HepG2 (cell line): ENCODE measurements at regions not wholly inside any gene's neighbourhood (a gene's known extent, or its start where the extent isn't known, plus 50 kb on each side); places are given as distances from the start of the nearest gene placed in this dataset.

Experiments
- ATAC-seq: fragments of 200-7000 bp; cut with Tn5 transposase; 3 replicates; pipeline ENCODE4 v1.9.1; 2020; ENCODE audit warnings: mild to moderate bottlenecking, moderate library complexity
- BruUV-seq: library from RNA; stranded (reverse); fragments of 400-500 nt; replicated peaks from 2 replicates; lab custom pipeline; 2021; lab: Mats Ljungman, UMichigan
- CTCF ChIA-PET: fragments of 300-600 bp; formaldehyde crosslinking; extraction: SDS; loops from one replicate; lab custom pipeline; 2021; ENCODE audit warnings: low total read pairs, inconsistent platforms, low intra/inter-chr PET ratio; lab: Yijun Ruan, JAX
- POLR2A ChIA-PET: fragments of 350-600 bp; sonication (Branson Sonifier 250); formaldehyde crosslinking; loops from one replicate; lab custom pipeline; 2020; ENCODE audit warnings: antibody characterized with exemption, inconsistent platforms; lab: Yijun Ruan, JAX
- DNase-seq: peaks from one replicate; pipeline ENCODE4 v3.0.0-alpha.2; 2015; ENCODE audit warnings: low spot score
- FAIRE-seq: peaks from 3 replicates; lab custom pipeline; 2011; peaks lifted over from hg19 to GRCh38; lab: Jason Lieb, UNC
- H2AFZ ChIP-seq: one replicate; pipeline ENCODE4 v1.6.1; 2011; ENCODE audit warnings: low read length, inconsistent platforms
- H3K27ac ChIP-seq: fragments of 300-600 bp; 3 replicates; pipeline ENCODE4 v1.8.0; 2011; ENCODE audit warnings: mixed run types, mild to moderate bottlenecking, mixed read lengths, low read length, inconsistent platforms; ENCODE audit not compliant: insufficient read depth; ENCODE audit errors: extremely low read length
- H3K27me3 ChIP-seq, 2 experiments: fragments of 200-600 bp in 1 of 2; 2 replicates in 1 of 2; 3 replicates in 1 of 2; pipeline versions ENCODE4 v1.6.0 to v1.8.0; 2011; ENCODE audit warnings: low read length in 2 of 2, mild to moderate bottlenecking in 2 of 2, moderate library complexity in 2 of 2, inconsistent platforms in 1 of 2; ENCODE audit not compliant: insufficient read depth in 2 of 2, control insufficient read depth in 1 of 2
- H3K36me3 ChIP-seq, 2 experiments: fragments of 200-600 bp in 1 of 2; replicated peaks in 1 of 2; 2 replicates in 1 of 2; 3 replicates in 1 of 2; pipeline versions ENCODE4 v1.5.1 to v1.8.0; 2011; ENCODE audit warnings: low read length in 2 of 2, inconsistent platforms in 1 of 2; ENCODE audit not compliant: insufficient read depth in 2 of 2, control insufficient read depth in 1 of 2
- H3K4me1 ChIP-seq: 2 replicates; pipeline ENCODE4 v1.5.1; 2012; ENCODE audit warnings: low read length, inconsistent platforms; ENCODE audit not compliant: insufficient read depth
- H3K4me2 ChIP-seq: 2 replicates; pipeline ENCODE4 v1.6.0; 2011; ENCODE audit warnings: low read depth, low read length, inconsistent platforms
- H3K4me3 ChIP-seq, 3 experiments: fragments of 200-600 bp in 1 of 3; sonication (generic), shearing (Covaris generic) in 1 of 3; replicated peaks in 1 of 3; 2 replicates each; pipeline ENCODE4 v1.5.1; 2011 to 2016; ENCODE audit warnings: low read length in 3 of 3, inconsistent platforms in 2 of 3, low read depth in 2 of 3, mild to moderate bottlenecking in 2 of 3, control low read depth in 1 of 3, mixed read lengths in 1 of 3; ENCODE audit not compliant: insufficient read depth in 1 of 3
- H3K79me2 ChIP-seq: one replicate; pipeline ENCODE4 v1.6.1; 2011; ENCODE audit warnings: low read length, inconsistent platforms; ENCODE audit not compliant: insufficient read depth
- H3K9ac ChIP-seq: 2 replicates; pipeline ENCODE4 v1.6.0; 2011; ENCODE audit warnings: mild to moderate bottlenecking, low read depth, low read length, inconsistent platforms; ENCODE audit not compliant: insufficient read depth
- H3K9me3 ChIP-seq: 2 replicates; pipeline ENCODE4 v1.5.1; 2012; ENCODE audit warnings: mild to moderate bottlenecking, low read length
- H4K20me1 ChIP-seq: 2 replicates; pipeline ENCODE4 v1.6.0; 2011; ENCODE audit warnings: inconsistent platforms, mild to moderate bottlenecking, low read length, moderate library complexity; ENCODE audit not compliant: insufficient read depth
- GABPA ChIP-seq, 2 experiments: IDR thresholded peaks; 2 replicates each; pipeline ENCODE4 v1.6.1; 2011 to 2016; ENCODE audit warnings: low read depth in 2 of 2, low read length in 1 of 2, missing biosample characterization in 1 of 2, missing genetic modification characterization in 1 of 2
- HNRNPH1 ChIP-seq: fragments of 200-400 bp; formaldehyde crosslinking; optimal IDR thresholded peaks from 2 replicates; pipeline ENCODE3; 2017; ENCODE audit warnings: mild to moderate bottlenecking, low read depth, low read length
- KDM4B ChIP-seq: sonication (generic); formaldehyde crosslinking; IDR thresholded peaks from 2 replicates; pipeline ENCODE4 v1.4.0; 2020; ENCODE audit warnings: missing genetic modification reagents
- KDM6A ChIP-seq: IDR thresholded peaks from 2 replicates; pipeline ENCODE4 v1.6.1; 2016; ENCODE audit warnings: low read depth
- MATR3 ChIP-seq: sonication (generic); formaldehyde crosslinking; IDR thresholded peaks from 2 replicates; pipeline ENCODE4 v1.4.0; 2020; ENCODE audit warnings: missing genetic modification reagents
- PRPF4 ChIP-seq: fragments of 200-400 bp; formaldehyde crosslinking; IDR thresholded peaks from 2 replicates; pipeline ENCODE4 v1.6.1; 2016; ENCODE audit warnings: low read length, low read depth; ENCODE audit not compliant: poor library complexity, severe bottlenecking
- RORA ChIP-seq: sonication (generic); formaldehyde crosslinking; IDR thresholded peaks from 2 replicates; pipeline ENCODE4 v1.5.0; 2020; ENCODE audit warnings: mild to moderate bottlenecking, missing genetic modification reagents, moderate library complexity
- SALL2 ChIP-seq: sonication (generic); formaldehyde crosslinking; IDR thresholded peaks from 2 replicates; pipeline ENCODE4 v1.8.1; 2023; ENCODE audit warnings: mild to moderate bottlenecking, missing genetic modification reagents, inconsistent platforms
- TOPORS ChIP-seq: sonication (generic); formaldehyde crosslinking; IDR thresholded peaks from 2 replicates; pipeline ENCODE4 v1.8.0; 2023; ENCODE audit warnings: mild to moderate bottlenecking, missing genetic modification reagents
- ZC3H13 ChIP-seq: sonication (generic); formaldehyde crosslinking; IDR thresholded peaks from 2 replicates; pipeline ENCODE4 v1.8.1; 2023; ENCODE audit warnings: mild to moderate bottlenecking, missing genetic modification reagents, moderate library complexity
- ZNF224 ChIP-seq: sonication (generic); formaldehyde crosslinking; IDR thresholded peaks from 2 replicates; pipeline ENCODE4 v1.5.0; 2020; ENCODE audit warnings: mild to moderate bottlenecking, missing genetic modification reagents
- ZNF235 ChIP-seq: sonication (generic); formaldehyde crosslinking; IDR thresholded peaks from 2 replicates; pipeline ENCODE4 v1.8.1; 2023; ENCODE audit warnings: mild to moderate bottlenecking, missing genetic modification reagents, borderline replicate concordance
- ZNF292 ChIP-seq: sonication (generic); formaldehyde crosslinking; IDR thresholded peaks from 2 replicates; pipeline ENCODE4 v1.8.1; 2022; ENCODE audit warnings: mild to moderate bottlenecking, low read depth, missing genetic modification reagents, borderline replicate concordance
- ZNF44 ChIP-seq: sonication (generic); formaldehyde crosslinking; IDR thresholded peaks from 2 replicates; pipeline ENCODE4 v1.5.1; 2020; ENCODE audit warnings: mild to moderate bottlenecking, missing genetic modification reagents
- ZNF501 ChIP-seq: sonication (generic); formaldehyde crosslinking; IDR thresholded peaks from 2 replicates; pipeline ENCODE4 v1.5.1; 2020; ENCODE audit warnings: mild to moderate bottlenecking, moderate library complexity, missing genetic modification reagents
- WGBS: methylation state at CpG from one replicate; pipeline ENCODE4 v1.1.6; 2017; ENCODE audit warnings: low lambda C conversion rate; 5-methylcytosine and 5-hydroxymethylcytosine counted together
- in situ Hi-C: cut with HindIII; loops from 2 replicates; pipeline ENCODE4 v1.10.0; 2017; ENCODE audit warnings: low pct_unique_long_range_greater_than_20kb; ENCODE audit not compliant: extremely low pct_ligation_motif_present
- intact Hi-C: fragments of 100-400 bp; cut with micrococcal nuclease; formaldehyde crosslinking; loops from one replicate; pipeline ENCODE4 v1.10.0; 2022; ENCODE audit not compliant: unreplicated experiment
- TF ChIP-seq, protein P1 (sequence below): sonication (generic); formaldehyde crosslinking; IDR thresholded peaks from 2 replicates; pipeline ENCODE4 v1.4.0; 2020; ENCODE audit warnings: missing genetic modification reagents
- TF ChIP-seq, protein P2 (sequence below): sonication (generic); formaldehyde crosslinking; IDR thresholded peaks from 2 replicates; pipeline ENCODE4 v1.4.0; 2020; ENCODE audit warnings: missing genetic modification reagents
- TF ChIP-seq, protein P3 (sequence below): sonication (generic); formaldehyde crosslinking; conservative IDR thresholded peaks from 2 replicates; pipeline ENCODE4 v1.8.0; 2022; ENCODE audit warnings: low read depth, missing genetic modification reagents

DNA sequence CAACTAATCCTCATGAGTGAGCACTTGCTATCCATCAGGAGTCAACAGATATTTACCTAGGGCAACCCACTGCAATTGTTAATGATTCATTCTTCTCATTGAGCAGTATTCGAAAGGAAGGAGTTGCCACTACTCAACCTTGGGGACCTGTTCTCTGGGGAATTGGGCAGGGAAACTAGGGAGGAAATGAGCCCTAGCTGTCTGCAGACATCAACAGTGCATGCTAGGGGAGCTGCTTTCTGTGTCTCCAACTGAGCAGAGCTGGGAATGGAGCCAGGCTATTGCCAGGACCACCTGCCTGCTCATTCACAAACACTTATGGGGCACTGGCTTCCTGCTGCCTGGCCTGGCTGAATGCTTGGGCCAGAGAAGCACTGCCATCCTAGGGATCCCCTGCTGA, 183.4 kb downstream of the TMEM38B start:
- ChIA-PET CTCF (no interaction called here), POLR2A (no interaction called here)
- no peak for ATAC-seq

More for the DNA sequence above, 183.4 kb downstream of the TMEM38B start:
- Histone ChIP-seq H2AFZ (no peak overlapping the region), H3K27ac (no peak overlapping the region), H3K4me2 (no peak overlapping the region), H3K79me2 (no peaks in the 10 kb centered on the region), H3K9me3 (no peaks in the 10 kb centered on the region), H3K4me1 (no peaks in the 10 kb centered on the region), H3K9ac (no peak overlapping the region), H3K4me3 (no peak overlapping the region), H3K36me3 (no peaks in the 10 kb centered on the region), H4K20me1 (no peaks in the 10 kb centered on the region), H3K27me3 (peaks cover 0 to 1% of the 10 kb centered on the region in 2 experiments; a peak in 2 of 5 replicates)
- in situ Hi-C loops, result no loop called here
- no TSS peak for BruUV-seq
- TF ChIP-seq ZNF235 (no peak), ZNF224 (CRISPR knock-in tag) (no peak), ZNF501 (CRISPR knock-in tag) (no peak), ZC3H13 (CRISPR knock-in tag) (no peak), ZNF292 (CRISPR knock-in tag) (no peak), HNRNPH1 (no peak), TOPORS (CRISPR knock-in tag) (no peak), KDM6A (CRISPR knock-in tag) (no peak), PRPF4 (no peak), GABPA (IDR thresholded peaks at IDR 0.05; ENCODE audit: low read depth, low read length) (no peak), GABPA (CRISPR knock-in tag; IDR thresholded peaks at IDR 0.05; ENCODE audit: low read depth) (no peak), MATR3 (CRISPR knock-in tag) (no peak), KDM4B (CRISPR knock-in tag) (no peak), ZNF44 (no peak), RORA (CRISPR knock-in tag) (no peak), SALL2 (CRISPR knock-in tag) (no peak)
- TF ChIP-seq, protein P1, sequence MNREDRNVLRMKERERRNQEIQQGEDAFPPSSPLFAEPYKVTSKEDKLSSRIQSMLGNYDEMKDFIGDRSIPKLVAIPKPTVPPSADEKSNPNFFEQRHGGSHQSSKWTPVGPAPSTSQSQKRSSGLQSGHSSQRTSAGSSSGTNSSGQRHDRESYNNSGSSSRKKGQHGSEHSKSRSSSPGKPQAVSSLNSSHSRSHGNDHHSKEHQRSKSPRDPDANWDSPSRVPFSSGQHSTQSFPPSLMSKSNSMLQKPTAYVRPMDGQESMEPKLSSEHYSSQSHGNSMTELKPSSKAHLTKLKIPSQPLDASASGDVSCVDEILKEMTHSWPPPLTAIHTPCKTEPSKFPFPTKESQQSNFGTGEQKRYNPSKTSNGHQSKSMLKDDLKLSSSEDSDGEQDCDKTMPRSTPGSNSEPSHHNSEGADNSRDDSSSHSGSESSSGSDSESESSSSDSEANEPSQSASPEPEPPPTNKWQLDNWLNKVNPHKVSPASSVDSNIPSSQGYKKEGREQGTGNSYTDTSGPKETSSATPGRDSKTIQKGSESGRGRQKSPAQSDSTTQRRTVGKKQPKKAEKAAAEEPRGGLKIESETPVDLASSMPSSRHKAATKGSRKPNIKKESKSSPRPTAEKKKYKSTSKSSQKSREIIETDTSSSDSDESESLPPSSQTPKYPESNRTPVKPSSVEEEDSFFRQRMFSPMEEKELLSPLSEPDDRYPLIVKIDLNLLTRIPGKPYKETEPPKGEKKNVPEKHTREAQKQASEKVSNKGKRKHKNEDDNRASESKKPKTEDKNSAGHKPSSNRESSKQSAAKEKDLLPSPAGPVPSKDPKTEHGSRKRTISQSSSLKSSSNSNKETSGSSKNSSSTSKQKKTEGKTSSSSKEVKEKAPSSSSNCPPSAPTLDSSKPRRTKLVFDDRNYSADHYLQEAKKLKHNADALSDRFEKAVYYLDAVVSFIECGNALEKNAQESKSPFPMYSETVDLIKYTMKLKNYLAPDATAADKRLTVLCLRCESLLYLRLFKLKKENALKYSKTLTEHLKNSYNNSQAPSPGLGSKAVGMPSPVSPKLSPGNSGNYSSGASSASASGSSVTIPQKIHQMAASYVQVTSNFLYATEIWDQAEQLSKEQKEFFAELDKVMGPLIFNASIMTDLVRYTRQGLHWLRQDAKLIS (CRISPR knock-in tag), result no peak
- TF ChIP-seq, protein P2, sequence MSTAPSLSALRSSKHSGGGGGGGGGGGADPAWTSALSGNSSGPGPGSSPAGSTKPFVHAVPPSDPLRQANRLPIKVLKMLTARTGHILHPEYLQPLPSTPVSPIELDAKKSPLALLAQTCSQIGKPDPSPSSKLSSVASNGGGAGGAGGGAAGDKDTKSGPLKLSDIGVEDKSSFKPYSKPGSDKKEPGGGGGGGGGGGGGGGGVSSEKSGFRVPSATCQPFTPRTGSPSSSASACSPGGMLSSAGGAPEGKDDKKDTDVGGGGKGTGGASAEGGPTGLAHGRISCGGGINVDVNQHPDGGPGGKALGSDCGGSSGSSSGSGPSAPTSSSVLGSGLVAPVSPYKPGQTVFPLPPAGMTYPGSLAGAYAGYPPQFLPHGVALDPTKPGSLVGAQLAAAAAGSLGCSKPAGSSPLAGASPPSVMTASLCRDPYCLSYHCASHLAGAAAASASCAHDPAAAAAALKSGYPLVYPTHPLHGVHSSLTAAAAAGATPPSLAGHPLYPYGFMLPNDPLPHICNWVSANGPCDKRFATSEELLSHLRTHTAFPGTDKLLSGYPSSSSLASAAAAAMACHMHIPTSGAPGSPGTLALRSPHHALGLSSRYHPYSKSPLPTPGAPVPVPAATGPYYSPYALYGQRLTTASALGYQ (CRISPR knock-in tag), result no peak
- TF ChIP-seq, protein P3, sequence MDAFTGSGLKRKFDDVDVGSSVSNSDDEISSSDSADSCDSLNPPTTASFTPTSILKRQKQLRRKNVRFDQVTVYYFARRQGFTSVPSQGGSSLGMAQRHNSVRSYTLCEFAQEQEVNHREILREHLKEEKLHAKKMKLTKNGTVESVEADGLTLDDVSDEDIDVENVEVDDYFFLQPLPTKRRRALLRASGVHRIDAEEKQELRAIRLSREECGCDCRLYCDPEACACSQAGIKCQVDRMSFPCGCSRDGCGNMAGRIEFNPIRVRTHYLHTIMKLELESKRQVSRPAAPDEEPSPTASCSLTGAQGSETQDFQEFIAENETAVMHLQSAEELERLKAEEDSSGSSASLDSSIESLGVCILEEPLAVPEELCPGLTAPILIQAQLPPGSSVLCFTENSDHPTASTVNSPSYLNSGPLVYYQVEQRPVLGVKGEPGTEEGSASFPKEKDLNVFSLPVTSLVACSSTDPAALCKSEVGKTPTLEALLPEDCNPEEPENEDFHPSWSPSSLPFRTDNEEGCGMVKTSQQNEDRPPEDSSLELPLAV (CRISPR knock-in tag), result no peak
- FAIRE-seq (no peak), DNase-seq (no peak)
- WGBS, result 0% methylated on average over 1 of the region's 1 CpG
- intact Hi-C loops, result no loop called here
